ENCODE measurements at regions not wholly inside any gene's neighbourhood (a gene's known extent, or its start where the extent isn't known, plus 50 kb on each side); places are given as distances from the start of the nearest gene placed in this dataset.
"Not testable (repeated sequence)": the region's sequence is repeated elsewhere in the genome, so short reads cannot be mapped to it uniquely, and the experiment has no call there.

DNA sequence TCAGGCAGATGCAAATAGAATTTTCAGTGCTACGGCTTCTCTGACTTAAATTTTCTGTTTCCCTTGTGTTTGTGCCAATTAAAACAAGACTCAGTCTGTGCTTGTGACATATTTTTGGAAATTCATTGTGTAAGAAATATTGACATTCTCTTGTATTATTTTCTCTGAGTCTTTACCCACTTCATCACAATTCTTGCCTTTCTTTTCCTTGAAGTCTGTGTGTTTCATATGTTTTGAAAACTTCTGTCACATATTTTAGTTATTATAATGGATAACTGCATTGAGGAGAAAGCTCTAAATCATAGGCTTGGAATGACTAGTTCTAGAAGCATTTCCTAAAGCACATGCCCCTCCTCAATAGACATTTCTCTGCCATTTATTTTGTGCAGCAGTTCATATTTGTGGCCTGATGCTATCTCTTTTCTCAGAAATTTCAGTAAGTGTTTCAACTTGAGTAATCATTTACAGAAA, 206.6 kb downstream of the PALM2AKAP2 start:
- no peak for DNase-seq

DNA sequence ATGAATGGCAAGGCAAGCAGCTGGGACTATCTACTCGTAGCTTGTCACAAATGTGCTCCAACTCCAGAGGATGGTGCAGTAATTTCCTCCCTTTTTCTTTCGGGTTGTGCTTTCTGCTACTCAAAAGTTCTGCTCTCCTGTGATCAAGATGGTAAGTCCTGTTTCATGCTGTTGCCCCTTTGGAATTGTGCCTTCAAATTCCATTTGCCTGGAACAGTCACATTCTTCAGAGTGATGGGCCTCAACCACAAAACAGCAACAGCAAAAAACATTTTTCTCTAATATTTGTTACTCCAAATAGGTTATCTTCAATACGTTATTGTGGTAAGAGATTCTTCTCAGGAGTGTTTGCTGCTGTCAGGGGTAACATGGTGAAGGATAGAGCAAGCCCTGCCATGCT, 209.3 kb downstream of the PALM2AKAP2 start:
- DNase-seq = no peak

DNA sequence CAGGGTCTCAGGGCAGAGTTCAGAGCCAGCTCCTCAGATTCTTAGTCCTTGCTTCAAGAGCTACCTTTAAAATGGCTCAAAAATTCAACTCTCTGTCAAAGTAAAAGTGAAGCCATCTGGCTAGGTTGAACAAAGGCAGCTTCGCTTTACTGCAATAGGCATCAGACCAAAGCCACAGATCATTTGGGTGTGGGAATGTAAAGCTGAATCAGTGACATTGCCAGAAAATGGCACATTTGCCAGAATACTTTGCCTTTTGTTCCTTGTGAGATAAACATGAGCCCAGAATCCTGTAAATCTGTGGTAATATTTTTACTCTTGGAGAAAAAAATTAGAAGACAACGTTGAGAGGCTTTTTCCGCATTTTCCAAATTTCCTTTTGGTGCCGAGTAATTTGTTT, 210.5 kb downstream of the PALM2AKAP2 start:
- DNase-seq = no peak

DNA sequence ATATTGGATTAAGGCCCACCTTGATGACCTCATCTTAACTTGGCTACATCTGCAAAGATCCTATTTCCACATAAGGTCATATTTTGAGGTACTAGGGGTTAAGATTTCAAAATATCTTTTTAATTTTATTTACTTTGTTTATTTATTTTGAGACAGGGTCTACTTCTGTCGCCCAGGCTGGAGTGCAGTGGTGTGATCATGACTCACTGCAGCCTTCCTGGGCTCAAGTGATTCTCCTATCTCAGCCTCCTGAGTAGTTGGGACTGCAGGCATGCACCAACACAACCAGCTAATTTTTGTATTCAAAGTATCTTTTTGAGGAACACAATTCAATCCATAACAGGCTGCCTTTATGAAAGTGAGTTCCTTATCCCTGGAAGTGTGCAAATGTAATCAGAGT, 212.3 kb downstream of the PALM2AKAP2 start:
- DNase-seq = no peak

DNA sequence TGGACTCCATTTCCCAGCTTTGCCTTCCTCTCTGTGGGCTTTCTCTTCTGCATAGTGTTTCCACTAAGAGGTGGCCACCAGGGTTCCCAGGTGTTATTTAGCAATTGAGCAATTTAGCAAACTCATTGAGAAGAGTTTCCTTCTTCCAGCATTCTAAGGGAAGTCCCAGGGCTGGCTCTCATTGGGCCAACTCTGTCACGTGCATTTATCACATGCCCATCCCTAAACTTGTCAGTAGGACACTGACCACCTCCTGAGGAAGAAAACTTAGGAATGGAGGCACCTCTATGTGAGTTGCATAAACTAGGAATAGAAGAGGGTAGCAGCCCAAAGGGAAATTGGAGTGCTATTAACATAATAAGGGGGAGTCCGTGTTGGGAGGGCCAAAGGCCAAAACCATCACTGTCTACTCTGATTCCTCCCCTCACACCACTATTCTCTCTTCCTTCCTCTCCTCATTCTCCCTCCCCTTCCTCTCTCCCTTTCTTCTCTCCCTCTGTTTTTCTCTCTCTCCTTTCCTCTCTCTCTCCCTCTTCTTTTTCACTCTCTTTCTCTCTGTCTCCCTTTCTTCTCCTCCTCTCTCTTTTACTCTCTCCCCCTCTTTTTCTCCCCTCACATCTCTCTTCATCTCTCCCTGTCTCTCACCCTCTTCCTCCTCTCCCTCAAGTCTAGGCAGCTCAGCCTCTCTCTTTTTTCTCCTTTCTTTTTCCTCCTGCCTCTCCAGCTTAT, 213.4 kb downstream of the PALM2AKAP2 start:
- DNase-seq = no peak

DNA sequence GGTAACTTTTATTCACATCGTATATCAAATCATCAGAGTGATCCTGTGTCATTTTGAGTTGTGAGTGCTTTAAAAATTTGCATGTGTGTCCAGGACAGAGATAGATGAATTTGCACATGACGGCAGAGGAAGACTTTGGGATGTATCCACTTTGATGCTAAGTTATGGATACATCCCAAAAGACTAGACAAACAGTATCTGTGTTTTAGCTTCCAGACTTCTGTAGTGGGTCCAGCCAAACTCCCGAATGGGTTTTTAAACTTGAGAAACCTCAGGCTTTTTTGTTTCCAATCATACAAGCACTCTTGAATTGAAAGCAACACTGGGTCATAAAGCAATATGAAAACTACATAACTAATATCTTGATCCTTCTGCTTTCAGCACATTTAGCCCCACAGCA, 213.8 kb downstream of the C9orf152 start:
- no peak for DNase-seq

DNA sequence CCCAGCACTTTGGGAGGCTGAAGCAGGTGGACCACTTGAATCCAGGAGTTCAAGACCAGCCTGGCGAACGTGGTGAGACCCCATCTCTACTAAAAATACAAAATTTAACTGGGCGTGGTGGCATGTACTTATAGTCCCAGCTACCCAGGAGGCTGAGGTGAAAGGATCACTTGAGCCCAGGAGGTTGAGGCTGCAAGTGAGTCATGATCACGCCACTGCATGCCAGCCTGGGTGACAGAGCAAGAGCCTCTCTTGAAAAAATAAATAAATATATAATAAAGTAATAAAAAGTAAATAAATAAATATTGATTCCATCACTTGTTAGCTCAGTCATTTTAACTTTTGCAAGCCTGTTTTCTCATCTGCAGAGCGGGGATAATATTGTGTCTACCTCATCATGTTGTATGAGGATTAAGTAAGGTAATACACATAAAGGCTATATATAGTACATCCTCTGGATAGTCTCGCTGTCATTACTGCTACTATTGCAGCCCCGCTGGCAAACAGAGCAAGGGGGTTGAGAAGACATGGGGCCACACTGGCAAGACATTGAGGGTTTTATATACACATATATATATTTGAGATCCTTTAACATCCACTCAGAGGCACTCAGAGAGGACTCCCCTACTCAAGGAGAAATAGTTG, 210.9 kb downstream of the C9orf152 start:
- DNase-seq = no peak

DNA sequence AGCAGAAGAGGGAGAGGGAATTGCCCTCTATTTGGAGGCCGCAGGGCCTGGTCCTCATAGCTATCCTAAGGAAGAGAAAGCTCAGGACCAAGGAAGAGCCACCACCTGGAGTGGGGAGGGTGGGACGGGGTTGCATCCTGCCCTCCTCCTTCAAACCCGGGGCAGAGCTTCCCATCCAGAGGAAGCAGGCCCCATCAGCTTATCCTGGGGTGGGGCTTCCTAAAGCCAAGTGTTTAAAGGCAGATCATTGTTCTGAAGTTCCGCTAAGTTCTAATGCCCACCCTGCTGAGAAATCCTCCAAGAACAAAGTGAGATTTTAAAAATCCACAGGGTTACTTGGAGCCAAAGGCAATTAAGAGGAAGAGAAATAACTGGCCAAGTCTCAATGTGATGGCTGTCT, 210.3 kb downstream of the C9orf152 start:
- no peak for DNase-seq

DNA sequence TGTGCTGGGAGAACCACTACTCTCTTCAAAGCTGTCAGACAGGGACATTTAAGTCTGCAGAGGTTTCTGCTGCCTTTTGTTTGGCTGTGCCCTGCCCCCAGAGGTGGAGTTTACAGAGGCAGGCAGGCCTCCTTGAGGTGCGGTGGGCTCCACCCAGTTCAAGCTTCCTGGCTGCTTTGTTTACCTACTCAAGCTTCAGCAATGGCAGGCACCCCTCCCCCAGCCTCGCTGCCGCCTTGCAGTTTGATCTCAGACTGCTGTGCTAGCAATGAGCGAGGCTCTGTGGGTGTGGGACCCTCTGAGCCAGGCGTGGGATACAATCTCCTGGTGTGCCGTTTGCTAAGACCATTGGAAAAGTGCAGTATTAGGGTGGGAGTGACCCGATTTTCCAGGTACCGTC, 202.4 kb downstream of the C9orf152 start:
- DNase-seq = not testable (repeated sequence)

DNA sequence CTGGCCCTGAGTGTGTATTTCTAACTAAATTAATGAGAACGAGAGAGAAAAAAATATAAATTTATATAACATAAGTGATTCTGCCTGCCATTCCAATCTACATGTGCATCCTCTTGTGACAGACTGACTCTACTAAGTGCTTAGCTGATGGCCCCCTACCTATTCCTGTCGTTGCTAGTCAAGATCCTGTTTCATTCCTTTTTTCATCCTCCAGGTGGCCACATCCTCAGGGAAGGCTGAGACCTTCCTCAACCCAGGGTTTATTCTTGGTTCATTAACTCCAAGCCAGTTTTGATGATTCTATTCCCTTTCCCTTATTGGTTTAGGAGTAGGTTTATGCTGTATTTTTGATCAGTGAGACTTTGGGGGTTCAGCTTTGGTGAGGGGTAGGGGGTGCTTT, 201.3 kb downstream of the C9orf152 start:
- no peak for DNase-seq

DNA sequence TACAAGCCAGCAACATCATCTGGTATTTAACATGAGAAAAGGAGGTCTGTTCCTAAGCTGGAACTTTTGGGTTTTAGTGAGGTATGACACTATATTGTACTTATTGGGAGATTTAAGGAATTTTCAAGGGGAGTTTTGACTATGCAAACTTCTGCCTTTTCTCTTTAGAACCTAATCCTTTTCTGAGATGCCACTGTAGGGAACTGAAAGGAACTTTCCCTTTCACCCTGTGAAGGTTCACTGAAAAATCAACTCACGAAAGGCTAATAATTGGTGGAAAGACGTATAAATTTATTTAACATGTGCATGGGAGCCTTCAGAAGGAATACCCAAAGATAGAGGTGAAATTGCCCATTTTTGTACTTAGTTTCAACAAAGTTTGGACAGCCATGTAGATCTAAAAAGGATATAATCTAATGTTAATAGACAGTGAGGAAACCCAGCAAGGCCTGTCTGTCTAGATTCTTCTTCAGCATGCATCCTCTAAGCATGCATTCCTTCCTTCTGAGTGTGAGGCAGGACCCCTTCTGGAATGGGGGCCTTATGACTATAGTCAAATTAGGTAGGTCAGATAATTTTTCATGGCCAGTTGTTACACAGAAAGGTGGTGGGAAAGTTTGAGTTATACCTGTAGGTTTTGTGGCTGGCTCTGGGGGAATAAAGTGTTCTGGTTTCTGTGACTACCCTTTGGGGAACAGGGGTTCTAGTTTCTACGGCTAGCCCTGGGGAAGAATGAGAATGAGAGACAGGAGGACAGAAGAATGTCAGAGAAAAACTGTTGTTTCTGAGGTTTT, 200.3 kb downstream of the C9orf152 start:
- no peak for DNase-seq

DNA sequence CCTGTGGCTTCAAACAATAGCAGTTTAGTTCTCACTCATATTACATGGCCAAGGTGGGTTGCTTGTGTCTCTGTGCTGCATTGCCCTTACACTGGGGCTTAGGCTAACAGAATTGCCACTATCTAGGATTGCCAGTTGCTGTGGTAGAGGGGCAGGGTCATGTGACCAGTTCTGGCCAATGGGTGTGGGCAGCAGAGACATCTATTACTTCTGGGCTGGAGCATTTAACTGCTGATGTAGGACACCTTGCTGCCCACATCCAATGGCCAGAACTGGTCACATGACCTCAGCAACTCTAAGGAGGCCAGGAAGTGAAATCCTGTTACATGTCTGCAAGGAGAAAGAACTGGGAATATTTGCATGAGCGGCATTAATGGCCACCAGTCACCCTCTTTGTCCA, 199.3 kb downstream of the C9orf152 start:
- DNase-seq = no peak

DNA sequence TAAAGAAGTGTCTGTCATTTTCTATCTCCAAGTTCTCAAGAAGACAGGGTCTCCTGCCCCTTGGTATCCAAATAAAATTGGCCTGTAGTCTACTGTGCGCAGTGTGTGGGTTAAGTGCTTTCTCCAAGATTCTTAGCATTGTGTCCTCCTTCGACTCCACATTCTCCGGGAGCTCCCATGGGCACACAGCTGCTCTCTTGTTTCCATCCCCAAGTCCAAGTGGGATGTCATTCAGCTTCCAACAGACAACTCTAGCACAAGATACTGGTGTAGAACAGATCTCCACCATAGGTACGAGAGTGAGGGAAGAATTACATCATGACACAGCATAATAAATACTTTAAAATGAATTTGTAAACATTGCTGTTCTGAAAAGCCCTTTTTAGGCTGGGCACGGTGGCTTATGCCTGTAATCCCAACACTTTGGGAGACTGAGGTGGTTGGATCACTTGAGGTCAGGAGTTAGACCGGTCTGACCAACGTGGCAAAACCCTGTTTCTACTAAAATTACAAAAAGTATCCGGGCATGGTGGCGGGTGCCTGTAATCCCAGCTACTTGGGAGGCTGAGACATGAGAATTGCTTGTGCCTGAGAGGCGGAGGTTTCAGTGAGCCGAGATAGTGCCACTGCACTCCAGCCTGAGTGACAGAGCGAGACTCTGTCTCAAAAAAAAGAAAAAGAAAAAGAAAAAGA, 196.2 kb downstream of the C9orf152 start:
- no peak for DNase-seq

DNA sequence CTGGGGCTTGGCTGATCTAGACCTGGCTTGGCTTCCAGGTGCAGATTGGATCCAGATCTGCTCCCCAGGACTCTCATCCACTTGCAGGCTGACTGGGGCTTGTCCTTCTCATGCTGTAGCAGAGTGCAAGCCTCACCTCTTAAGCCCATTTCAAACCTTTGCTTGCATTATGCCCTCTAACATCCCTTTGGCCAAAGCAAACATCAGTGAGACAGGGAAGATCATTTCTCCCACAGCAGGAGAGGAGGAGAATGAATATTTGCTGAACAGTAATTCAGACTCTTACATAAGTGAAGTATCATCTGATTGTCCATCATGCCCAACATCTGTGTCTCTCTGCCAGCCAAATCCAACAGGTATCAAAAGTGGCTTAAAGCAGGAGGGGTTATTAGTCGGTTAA, 194.9 kb downstream of the C9orf152 start:
- DNase-seq = no peak

DNA sequence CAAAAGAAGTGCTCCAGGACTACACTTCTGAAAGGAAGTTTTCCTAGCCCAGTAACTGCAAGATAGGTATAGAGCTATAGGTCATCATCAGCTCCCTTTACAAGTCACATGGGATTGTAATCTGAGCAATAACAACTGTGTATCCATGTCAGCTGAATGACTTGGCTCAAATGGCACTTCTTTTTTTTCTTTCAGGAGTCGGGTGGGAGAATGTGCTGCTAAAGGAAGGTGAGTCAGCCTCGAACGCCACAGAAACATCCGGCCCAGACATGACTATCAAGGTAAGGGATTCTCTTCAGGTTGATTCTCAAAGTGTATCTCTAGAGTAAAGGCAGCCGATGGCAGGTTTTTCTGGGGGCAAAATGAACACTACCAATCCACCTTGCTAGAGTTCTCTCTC, 192.2 kb downstream of the C9orf152 start:
- no peak for DNase-seq

DNA sequence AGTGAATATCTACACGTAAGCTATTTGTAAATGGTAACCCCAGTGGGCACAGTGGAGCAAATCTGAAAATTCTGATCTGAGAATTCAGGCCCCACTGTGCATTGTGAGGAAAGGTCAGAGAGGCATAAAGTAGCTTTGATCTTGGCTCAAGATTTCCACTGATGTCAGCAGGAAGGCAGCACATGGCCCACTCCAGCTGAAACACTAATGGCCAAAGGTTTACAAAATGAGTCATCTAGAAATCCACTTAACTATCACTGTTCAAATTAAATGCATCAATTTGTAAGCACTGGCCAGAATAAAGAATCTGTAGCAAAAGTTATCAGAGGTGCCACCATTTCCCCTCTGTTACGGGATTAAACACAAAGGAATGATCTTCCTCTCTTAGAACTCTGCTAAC, 191.6 kb downstream of the C9orf152 start:
- no peak for DNase-seq

DNA sequence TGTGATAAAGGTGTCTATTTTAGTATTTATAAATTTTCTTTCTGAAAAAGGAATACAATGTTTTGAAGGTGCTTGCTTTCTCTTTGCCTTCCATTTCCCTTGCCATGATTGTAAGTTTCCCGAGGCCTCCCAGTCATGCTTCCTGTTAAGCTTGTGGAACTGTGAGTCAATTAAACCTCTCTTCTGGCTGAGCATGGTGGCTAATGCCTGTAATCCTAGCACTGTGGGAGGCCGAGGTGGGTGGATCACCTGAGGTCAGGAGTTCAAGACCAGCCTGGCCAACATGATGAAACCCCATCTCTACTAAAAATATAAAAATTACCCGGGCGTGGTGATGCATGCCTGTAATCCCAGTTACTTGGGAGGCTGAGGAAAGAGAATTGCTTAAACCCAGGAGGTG, 187.7 kb downstream of the C9orf152 start:
- DNase-seq = not testable (repeated sequence)

DNA sequence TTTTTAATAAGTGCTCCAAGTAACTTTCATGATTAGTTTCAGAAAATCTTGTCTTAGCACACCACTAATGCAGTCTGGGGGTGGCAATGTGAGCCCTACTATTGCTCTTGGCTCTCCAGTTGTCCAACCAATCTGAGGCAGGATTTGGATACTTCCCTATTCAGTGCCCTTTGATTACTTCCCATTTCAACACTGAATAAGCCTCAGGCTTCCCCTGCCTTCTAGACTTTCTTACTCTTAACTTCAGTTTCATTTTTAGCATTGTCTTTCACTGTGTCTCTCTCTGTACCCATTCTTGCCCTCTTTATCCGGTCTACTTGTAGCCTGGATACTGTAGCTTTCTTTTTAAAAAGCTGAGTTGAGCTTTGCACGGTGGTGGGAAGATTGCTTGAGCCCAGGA, 186.1 kb downstream of the C9orf152 start:
- DNase-seq = no peak

DNA sequence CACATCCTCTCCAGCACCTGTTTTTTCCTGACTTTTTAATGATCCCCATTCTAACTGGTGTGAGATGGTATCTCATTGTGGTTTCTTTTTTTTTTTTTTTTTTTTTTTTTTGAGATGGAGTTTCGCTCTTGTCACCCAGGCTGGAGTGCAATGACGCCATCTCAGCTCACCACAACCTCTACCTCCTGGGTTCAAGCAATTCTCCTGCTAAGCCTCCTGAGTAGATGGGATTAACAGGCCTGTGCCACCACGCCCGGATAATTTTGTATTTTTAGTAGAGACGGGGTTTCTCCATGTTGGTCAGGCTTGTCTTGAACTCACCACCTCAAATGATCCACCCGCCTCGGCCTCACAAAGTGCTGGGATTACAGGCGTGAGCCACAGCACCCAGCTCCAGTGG, 184.7 kb downstream of the C9orf152 start:
- not testable (repeated sequence) for DNase-seq

DNA sequence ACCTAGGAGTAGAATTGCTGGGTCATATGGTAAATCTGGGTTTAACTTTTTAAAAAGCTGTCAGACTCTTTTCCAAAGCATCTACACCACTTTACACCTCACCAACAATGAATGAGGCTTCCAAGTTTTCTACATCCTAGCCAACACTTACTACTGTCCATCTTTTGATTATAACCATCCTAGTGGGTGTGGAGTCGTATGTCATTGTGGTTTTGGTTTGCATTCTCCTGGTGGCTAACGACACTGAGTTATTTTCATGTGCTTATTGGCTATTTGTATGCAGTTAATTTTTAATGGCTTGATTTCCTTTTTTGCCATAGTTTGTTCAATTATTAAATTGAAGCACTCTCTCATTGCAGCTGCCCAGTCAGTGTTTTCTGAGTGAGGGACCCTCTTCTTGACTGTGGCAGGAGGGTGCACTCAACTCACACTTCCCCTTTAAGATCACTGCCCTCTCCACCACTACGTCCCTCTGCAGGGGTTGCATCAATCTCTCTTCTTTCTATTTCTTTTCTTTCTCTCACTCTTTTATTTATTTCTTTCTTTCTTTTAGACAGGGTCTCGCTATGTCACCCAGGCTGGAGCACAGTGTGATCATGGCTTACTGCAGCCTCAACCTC, 182.3 kb downstream of the C9orf152 start:
- no peak for DNase-seq

DNA sequence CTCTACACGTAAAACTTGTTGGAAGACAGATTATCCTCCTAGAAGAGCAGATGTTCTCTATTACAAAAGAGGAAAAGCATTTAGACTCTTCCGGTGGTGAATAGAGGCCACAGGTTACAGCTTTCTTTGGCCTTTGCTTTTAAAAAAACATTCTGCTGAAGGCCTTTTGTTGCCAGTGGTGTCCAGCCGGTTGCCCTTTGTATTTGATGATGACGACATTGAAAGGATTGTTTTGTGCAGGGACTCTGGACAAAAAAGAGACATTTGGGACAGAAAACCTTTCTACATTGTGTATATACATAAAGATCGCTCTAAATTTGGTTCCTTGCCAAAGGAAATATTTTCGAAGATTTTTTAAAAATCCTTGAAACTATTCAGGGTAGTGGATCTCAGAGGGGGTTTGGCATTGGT, 180.3 kb downstream of the C9orf152 start:
- DNase-seq = no peak

DNA sequence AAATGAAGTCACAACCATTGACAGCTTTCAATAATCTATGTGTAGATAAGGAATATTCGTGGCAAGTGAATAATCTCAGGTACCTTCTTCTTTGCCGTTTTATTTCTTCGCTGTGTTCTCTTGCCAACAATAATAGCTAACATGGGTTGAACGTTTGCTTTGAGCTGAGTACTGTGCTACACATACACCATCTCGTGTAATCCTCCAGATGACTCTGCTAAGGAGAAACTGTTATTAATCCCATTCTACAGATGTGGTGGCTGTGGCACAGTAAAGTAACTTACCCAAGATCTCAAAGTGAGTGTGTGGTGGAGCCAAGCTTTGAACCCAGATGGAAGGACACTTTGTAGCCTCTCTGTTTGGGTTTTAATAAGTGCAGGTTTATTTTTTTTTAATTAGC, 179.7 kb downstream of the C9orf152 start:
- no peak for DNase-seq

DNA sequence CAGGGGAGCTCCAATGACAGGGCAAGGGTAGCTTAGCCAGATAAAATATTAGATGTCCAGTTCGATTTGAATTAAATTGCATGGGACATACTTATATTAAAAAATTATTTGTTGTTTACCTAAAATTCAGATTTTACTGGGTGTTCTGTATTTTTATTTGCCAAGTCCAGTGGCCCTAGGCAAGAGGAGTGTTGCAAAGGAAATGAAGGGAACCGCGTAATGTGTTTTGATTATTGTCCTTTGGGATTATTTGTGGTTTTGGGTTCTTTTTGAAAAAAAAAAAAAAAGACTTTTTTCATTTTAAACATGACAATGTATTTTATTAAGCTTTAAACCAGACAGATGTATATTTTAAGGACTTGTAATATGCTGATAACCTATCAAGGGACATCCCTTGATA, 179.3 kb downstream of the C9orf152 start:
- DNase-seq = no peak
